ENCODE measurements at regions not wholly inside any gene's neighbourhood (a gene's known extent, or its start where the extent isn't known, plus 50 kb on each side); places are given as distances from the start of the nearest gene placed in this dataset.

DNA sequence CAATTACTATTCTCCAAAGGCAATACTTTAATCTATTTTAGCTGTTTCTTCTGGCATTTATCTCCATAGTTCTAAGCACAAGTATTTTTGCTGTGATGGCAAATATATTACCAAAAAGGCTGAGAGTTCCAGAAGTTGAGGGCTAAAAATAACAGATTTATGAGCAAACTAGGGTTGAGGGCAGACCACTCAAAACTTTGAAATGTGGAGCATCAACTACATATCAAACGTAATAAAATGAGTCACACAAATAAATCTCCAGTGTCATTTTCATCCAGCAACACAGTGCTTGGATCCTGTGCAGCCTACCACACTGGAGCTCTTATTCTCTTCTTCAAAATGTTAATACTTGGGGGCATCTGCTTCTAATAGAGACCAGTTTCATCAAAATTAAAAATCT lies 163.9 kb downstream of the HS3ST1 start:
- TF ChIP-seq CTCF (IDR thresholded peaks at IDR 0.05) (no peak), POLR2A (IDR thresholded peaks at IDR 0.05) (no peak)

All from tibial nerve (tissue), 3 donors.